Spinal cord (tissue), 9 donors: ENCODE measurements at regions not wholly inside any gene's neighbourhood (a gene's known extent, or its start where the extent isn't known, plus 50 kb on each side); places are given as distances from the start of the nearest gene placed in this dataset.

ENCODE experiments used
- DNase-seq, 6 donors: peaks; one replicate each; pipeline versions ENCODE4 v3.0.0 to v3.0.0-alpha.2; 2013 to 2015; ENCODE audit warnings: low spot score in 6 of 6, low read depth in 4 of 6
- H3K27ac ChIP-seq: one replicate; pipeline ENCODE4 v1.5.1; 2013; ENCODE audit warnings: low read depth, low read length, control low read depth
- H3K27me3 ChIP-seq: one replicate; pipeline ENCODE4 v1.6.1; 2013; ENCODE audit warnings: low read length; ENCODE audit not compliant: control insufficient read depth, insufficient read depth
- H3K36me3 ChIP-seq: one replicate; pipeline ENCODE4 v1.6.1; 2013; ENCODE audit warnings: low read length; ENCODE audit not compliant: control insufficient read depth, insufficient read depth
- H3K4me1 ChIP-seq: one replicate; pipeline ENCODE4 v1.6.1; 2013; ENCODE audit warnings: low read length; ENCODE audit not compliant: control insufficient read depth, insufficient read depth
- H3K4me3 ChIP-seq: one replicate; pipeline ENCODE4 v1.5.1; 2013; ENCODE audit warnings: low read depth, low read length, control low read depth
- H3K9me3 ChIP-seq: one replicate; pipeline ENCODE4 v1.6.1; 2013; ENCODE audit warnings: low read length; ENCODE audit not compliant: control insufficient read depth, insufficient read depth
- WGBS: methylation state at CpG from one replicate; pipeline ENCODE4 v1.1.5; 2013; ENCODE audit warnings: missing lambda C conversion rate; ENCODE audit not compliant: insufficient coverage; 5-methylcytosine and 5-hydroxymethylcytosine counted together
- donor health status: healthy.

- H3K4me3 ChIP-seq = no peak overlapping the region
- no peaks in the 10 kb centered on the region for H3K9me3 ChIP-seq
- DNase-seq = no peak
- no peaks in the 10 kb centered on the region for H3K36me3 ChIP-seq
- no peak overlapping the region for H3K27ac ChIP-seq
- no peaks in the 10 kb centered on the region for H3K27me3 ChIP-seq
- no CpG with 5 or more reads among the region's 1 CpG for WGBS
- no peaks in the 10 kb centered on the region for H3K4me1 ChIP-seq
Measured at GRCh38 chr5:111017731-111018130, 53.8 kb upstream of the TSLP start.
